ENCODE measurements at regions not wholly inside any gene's neighbourhood (a gene's known extent, or its start where the extent isn't known, plus 50 kb on each side); places are given as distances from the start of the nearest gene placed in this dataset.

DNA sequence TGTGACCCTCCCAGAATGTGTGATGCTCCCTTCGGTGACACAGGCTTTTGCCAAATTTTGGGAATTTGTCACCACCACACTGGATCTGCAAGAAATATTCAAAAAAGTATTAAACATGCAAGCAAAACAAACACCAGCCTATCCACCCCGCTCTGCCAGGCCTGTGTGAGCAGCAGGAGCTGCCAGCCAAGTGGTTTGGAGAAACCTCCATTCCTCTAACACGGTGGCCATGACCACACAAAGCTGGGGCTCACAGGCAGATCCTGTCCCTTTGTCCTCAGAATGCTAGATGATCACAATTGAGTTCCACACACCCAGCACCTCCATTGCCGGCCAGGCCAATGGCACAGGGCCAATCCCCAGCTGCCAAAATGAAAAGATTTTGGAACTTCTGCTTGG is 261.9 kb upstream of the PPP2R2D start:
- TF ChIP-seq POLR2A (IDR thresholded peaks at IDR 0.05; ENCODE audit: low read depth, low read length) = no peak
- TF ChIP-seq, protein P1, sequence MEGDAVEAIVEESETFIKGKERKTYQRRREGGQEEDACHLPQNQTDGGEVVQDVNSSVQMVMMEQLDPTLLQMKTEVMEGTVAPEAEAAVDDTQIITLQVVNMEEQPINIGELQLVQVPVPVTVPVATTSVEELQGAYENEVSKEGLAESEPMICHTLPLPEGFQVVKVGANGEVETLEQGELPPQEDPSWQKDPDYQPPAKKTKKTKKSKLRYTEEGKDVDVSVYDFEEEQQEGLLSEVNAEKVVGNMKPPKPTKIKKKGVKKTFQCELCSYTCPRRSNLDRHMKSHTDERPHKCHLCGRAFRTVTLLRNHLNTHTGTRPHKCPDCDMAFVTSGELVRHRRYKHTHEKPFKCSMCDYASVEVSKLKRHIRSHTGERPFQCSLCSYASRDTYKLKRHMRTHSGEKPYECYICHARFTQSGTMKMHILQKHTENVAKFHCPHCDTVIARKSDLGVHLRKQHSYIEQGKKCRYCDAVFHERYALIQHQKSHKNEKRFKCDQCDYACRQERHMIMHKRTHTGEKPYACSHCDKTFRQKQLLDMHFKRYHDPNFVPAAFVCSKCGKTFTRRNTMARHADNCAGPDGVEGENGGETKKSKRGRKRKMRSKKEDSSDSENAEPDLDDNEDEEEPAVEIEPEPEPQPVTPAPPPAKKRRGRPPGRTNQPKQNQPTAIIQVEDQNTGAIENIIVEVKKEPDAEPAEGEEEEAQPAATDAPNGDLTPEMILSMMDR (IDR thresholded peaks at IDR 0.05 in 2 of 3, conservative IDR thresholded peaks at IDR 0.05 in 1 of 3; ENCODE audit: control insufficient read depth in 2 of 3, extremely low read depth in 1 of 3, insufficient read depth in 1 of 3, low read depth in 3 of 3, low read length in 3 of 3) = no peak
- TF ChIP-seq HDAC2 (IDR thresholded peaks at IDR 0.05) = no peak
- no peak for TF ChIP-seq SMC3 (IDR thresholded peaks at IDR 0.05; ENCODE audit: borderline replicate concordance, low read length)
- TF ChIP-seq TCF7 (IDR thresholded peaks at IDR 0.05; ENCODE audit: borderline replicate concordance) = no peak
- TF ChIP-seq IRF4 (IDR thresholded peaks at IDR 0.05; ENCODE audit: low read depth, low read length) = no peak
- TF ChIP-seq DPF2 (IDR thresholded peaks at IDR 0.05) = no peak
- TF ChIP-seq PML (IDR thresholded peaks at IDR 0.05; ENCODE audit: low read length) = no peak
- TF ChIP-seq FOXM1 (IDR thresholded peaks at IDR 0.05; ENCODE audit: low read depth, low read length) = no peak
- no peak for TF ChIP-seq EP300 (IDR thresholded peaks at IDR 0.05; ENCODE audit: borderline replicate concordance in 1 of 2, control insufficient read depth in 1 of 2, low read depth in 2 of 2, low read length in 2 of 2)
